ENCODE measurements at regions not wholly inside any gene's neighbourhood (a gene's known extent, or its start where the extent isn't known, plus 50 kb on each side); places are given as distances from the start of the nearest gene placed in this dataset.

DNA sequence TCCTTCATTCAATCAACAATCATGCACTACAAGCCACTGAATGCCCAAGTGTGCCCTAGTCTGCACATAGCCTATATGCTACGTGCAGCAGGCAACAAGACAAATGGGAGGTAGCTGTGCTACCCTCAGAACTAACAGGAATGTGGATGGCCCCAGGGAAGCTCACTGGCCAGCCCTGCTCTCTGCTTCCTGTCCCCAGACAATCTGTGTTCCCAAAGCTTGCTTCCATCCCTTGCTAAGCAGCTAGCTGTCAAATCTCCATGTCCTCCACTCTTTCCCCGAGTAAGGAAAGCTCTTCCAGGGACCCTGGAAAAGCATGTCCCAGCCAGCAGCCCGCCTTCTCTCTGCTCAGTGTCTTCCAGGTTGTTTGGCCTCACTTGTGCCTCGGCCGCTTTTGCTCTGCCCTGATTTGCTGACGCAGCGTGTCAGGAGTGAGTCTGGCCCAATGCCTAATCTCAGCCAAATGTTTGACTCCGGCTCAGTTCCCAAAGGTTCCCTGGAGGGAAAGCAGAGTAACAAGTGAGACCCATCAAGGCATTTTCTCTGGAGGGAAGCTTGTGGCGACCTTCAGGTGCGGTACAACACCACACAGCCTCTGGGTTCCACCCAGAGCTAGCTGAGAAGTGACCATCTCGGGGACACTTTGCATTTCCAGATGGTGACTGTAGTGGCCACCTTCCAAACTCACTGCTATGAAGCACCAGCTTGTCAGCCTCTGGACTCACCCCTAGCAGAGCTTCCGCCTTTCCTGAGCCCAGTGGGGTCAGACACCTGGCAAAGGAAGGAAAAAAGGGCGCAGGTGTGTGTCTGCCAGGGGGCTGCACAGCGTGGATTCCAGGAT is 243.4 kb downstream of the RHOU start:
- DNase-seq: no peak

- DNase-seq: no peak
Observed at GRCh38 chr1:228979325-228979699, 244.0 kb downstream of the RHOU start.

DNA sequence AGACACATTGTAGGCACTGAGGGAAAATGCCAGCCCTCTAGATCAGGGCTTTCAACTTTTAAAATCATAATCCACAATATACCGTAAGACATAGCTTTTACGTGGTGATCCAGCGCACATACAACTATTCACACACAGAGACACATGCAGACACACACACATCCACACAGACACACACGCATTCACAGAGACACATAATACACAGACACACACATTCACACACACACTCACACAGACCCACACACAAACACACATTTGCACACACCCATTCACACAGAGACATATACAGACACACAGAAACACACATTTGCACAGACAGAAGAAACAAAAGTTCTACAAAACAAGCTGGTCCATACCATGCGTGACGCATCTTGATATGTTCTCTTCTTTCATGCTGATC is 244.5 kb downstream of the RHOU start:
- DNase-seq: no peak

DNA sequence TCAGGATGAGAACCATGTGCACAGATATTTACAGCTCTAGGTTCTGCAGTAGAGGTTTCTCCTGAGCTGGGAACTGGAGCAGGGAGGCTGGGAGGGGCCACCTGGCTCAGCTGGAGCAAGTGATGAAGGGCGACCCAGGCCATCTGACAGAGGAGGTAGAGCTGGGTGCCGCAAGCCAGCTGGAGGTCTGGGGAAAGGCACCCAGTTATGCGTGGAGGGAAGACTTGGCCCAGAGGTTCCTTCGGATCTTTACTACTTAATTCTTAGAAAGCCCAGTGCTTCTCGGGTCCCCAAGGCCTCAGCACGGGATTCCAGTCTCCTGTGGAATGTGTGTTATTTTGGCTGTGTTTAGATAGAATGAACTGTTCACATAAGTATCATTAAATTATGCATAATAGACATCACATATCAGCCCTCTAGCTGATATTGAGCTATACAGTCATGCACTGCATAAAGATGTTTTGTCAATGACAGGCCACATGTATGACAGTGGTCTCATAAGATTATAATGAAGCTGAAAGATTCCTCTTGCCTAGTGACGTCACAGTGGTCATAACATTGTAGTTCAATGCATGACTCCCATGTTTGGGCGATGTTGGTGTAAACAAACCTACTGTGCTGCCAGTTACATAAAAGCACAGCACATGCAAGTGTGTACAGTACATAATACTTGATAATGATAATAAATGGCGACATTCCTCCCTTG is 245.1 kb downstream of the RHOU start:
- no peak for DNase-seq

DNA sequence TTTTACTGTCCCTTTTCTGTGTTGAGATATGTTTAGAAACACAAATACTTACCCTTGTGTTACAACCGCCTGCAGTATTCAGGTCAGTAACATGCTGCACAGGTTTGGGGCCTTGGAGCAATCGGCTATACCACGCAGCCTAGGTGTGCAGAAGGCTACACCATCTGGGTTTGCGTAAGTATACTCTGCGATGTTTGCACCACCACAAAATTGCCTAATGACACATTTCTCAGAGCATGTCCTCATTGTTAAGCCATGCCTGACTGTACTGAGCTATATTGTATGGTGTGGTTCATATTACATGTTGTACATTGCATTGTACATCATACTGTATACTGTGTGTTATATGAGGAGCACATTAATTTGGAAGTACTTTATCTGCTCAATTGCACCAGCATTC is 247.4 kb downstream of the RHOU start:
- no peak for DNase-seq

DNA sequence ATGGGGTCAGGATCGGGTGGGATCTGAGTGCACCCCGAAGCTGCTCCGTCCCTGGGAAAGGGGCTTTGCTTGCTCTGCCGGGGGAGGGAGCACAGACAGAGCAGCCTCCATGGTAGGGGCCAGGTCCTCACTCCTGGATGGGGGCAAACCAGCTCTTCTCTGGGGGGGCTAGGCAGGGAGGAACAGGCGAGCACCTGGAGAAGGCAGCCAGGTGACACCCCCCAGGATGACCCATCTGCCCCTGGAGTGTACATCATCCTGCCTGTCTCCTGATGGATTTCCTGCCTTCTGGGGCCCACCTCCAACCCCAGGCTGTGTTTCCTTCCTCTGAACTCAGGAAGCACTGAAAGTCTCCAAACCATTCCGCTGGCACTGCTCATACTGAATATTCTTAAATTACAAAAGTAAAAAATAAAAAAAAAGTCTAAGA is 248.0 kb downstream of the RHOU start:
- no peak for DNase-seq

GRCh38 chr1:228983661-228984060 is 248.4 kb downstream of the RHOU start:
- peak; percentile 9 for DNase-seq

DNA sequence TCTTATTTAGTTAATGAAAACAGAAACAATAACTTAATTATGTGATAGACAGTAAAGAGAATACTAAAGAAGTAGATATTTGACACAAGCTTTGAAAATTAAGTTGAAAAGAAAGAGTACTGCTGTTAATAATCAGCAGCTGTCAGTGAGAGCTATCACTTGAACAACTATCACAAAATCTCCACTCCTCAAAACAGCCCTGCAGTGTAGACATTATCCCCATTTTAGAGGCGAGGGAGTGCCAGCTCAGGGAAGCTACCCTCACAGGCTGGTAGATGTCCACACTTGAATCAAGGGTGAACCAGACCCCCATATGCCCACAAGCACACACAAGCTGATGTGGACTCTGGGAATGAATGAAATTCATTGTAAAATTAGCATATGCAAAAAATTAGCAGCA is 248.8 kb downstream of the RHOU start:
- no peak for DNase-seq

DNA sequence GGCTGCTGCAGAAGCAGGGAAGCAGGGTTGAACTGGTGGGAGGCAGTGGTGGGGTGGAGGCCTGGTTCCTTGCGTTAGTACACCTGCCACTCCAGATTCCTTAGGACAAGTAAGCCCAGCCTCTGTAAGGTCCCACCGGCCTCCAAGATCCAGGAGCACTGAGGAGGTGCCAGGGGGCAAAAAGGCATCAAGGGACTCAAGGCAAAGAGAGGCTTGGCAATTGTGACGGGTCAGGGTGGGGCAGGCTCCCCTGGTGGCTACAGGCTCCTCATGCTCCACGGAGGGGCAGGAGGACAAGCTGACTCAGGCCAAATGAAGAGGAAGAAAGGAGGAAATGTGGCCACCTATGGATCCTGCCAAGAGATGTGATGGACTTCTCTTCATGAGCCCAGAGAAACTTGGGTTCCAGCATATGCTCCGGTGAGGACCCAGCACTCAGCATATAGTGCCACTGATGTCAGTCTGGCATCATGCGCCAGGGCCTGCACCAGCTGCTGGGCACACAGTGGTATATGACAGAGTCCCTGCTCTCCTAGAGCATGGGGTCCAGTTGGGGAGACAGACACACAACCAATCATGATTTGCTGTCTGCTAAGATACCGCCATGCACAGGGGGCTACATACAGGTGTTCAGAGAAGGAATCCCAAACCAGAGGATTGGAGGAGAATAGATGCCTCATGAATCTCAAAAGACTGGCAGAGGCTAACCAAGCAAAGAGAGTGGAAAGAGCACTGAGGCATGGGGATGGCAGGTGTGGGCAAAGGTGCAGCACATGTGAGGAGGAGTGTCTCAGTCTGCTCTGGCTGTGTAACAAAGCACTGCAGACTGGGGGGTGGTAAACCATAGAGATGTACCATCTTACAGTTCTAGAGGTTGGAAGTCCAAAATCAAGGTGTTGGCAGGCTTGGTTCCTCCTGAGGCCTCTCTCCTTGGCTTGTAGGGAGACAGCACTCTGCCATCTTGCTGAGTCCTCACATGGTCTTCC is 249.7 kb downstream of the RHOU start:
- no peak for DNase-seq

GRCh38 chr1:228985661-228986060 is 250.4 kb downstream of the RHOU start:
- DNase-seq: no peak

DNA sequence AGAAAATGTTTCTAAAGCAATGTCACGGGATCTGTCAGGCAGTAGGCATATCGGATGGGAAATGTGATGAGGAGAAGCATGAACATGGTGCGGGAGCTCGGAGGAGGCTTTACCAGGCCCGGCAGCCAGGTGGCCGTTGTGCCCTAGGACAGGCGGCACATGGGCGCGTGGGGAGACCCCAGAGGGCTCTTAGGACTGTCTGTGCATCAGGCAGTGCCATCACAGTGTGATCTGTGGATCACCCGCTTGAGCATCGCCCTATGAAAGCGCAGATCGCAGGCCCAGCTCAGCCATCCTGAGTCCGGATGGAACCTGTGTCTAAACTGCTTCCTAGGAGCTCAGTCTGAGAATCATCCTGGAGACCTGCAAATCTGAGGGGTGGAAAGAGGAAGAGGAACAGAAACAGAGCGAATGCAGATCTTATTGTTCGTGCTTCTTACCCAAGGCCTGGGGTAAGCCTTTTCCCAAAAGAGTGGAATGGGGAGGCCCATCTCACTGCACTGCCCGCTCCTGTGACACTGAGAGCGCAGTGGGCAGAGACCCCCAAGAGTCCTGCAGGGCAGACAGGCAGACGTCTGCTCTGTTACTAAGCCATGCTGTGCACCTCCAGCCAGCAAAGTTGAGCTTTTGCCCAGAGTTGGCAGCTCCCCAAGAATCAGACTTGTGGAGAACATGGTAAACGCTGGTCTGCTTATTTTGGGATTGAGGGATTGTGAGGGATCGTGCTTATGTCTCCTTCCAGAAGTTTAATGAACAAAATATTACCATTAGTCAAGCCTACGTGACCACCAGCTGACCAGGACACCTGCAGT is 251.0 kb downstream of the RHOU start:
- no peak for DNase-seq

GRCh38 chr1:228987286-228987685 is 252.0 kb downstream of the RHOU start:
- no peak for DNase-seq

GRCh38 chr1:228987736-228988506 is 252.6 kb downstream of the RHOU start:
- no peak for DNase-seq

GRCh38 chr1:228988664-228989063 is 253.4 kb downstream of the RHOU start:
- no peak for DNase-seq

GRCh38 chr1:228989176-228989575 is 253.9 kb downstream of the RHOU start:
- no peak for DNase-seq

DNA sequence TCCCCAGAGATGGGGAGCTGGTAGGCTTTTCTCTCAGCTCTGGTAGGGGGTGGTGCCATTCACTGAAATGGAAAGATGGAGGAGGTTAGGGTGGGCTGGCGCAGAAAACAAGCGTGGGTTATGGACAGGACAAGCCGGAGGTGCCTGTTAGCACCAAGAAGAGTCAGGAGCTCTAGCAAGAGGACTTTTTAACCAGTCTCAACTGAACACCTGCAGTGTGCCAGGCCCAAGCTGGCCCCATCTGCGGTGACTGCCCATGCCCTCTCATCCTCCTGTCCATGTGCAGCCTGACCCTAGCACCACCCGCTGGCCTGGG is 254.4 kb downstream of the RHOU start:
- no peak for DNase-seq

- peak; percentile 27 for DNase-seq
Observed at GRCh38 chr1:228989992-228990827, 254.9 kb downstream of the RHOU start.

DNA sequence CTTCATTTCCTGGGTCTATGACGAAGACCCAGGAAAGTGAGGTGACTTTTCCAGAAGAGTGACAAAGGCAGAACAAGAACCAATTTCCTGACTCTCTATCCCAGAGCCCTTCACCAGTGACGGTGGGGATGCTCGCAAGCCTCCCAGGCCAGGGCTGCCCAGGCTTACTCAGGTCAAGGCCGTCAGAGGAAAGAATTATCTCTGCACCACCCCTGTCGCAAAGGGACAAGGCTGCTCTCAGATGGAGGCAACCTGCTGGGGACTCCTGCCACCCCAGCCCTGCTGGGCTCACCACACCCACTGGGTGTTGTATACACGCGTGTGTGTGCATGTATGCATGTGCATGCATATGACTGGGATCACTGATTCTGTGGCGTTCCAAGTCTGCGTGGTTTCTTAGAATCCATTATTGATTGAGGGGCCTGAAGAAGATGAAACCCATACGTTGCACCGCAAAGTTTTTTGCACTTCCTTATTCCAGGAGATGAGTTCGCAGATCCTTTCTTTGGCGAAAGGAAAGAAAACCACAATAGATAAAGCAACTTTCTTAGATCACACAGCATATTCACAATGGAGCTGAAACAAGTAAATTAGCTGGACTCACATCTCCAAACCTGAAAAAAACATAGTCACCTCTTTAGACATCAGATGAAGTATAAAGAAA is 255.8 kb downstream of the RHOU start:
- no peak for DNase-seq

- no peak for DNase-seq
Observed at GRCh38 chr1:228992044-228992443, 256.8 kb downstream of the RHOU start.
